SK-N-SH treated with all-trans-retinoic acid at 6 μM for 48 hours (cell line): ENCODE measurements at regions not wholly inside any gene's neighbourhood (a gene's known extent, or its start where the extent isn't known, plus 50 kb on each side); places are given as distances from the start of the nearest gene placed in this dataset.

ENCODE experiments used
- CSRNP3 ChIP-seq: fragments of 250-450 bp; sonication (Bioruptor Pico); IDR thresholded peaks from 2 replicates; pipeline ENCODE4 v1.5.1; 2021; ENCODE audit warnings: mild to moderate bottlenecking, moderate library complexity
- ESRRG ChIP-seq: fragments of 250-450 bp; sonication (Bioruptor Pico); IDR thresholded peaks from 2 replicates; pipeline ENCODE4 v1.6.1; 2021; ENCODE audit warnings: mild to moderate bottlenecking
- GLIS3 ChIP-seq: fragments of 250-450 bp; sonication (Bioruptor Pico); IDR thresholded peaks from 2 replicates; pipeline ENCODE4 v1.5.0; 2020; ENCODE audit warnings: mild to moderate bottlenecking, moderate library complexity
- OSR1 ChIP-seq: fragments of 250-450 bp; sonication (Bioruptor Pico); IDR thresholded peaks from 2 replicates; pipeline ENCODE4 v1.8.0; 2022; ENCODE audit warnings: moderate library complexity, mild to moderate bottlenecking, inconsistent platforms
- SNAI2 ChIP-seq: fragments of 250-450 bp; sonication (Bioruptor Pico); IDR thresholded peaks from 2 replicates; pipeline ENCODE4 v1.5.0; 2020; ENCODE audit warnings: mild to moderate bottlenecking, moderate library complexity
- TOX ChIP-seq: fragments of 250-450 bp; sonication (Bioruptor Pico); IDR thresholded peaks from 2 replicates; pipeline ENCODE4 v1.8.0; 2021; ENCODE audit warnings: mild to moderate bottlenecking, moderate library complexity, borderline replicate concordance
- ZC3H10 ChIP-seq: fragments of 250-450 bp; sonication (Bioruptor Pico); IDR thresholded peaks from 2 replicates; pipeline ENCODE4 v1.5.1; 2021; ENCODE audit warnings: mild to moderate bottlenecking, moderate library complexity
- ZFP3 ChIP-seq: fragments of 250-450 bp; sonication (Bioruptor Pico); IDR thresholded peaks from 2 replicates; pipeline ENCODE4 v1.5.0; 2020; ENCODE audit warnings: mild to moderate bottlenecking, moderate library complexity
- ZFP30 ChIP-seq: fragments of 450-650 bp; formaldehyde crosslinking; IDR thresholded peaks from 2 replicates; pipeline ENCODE4 v1.5.0; 2022; ENCODE audit warnings: mild to moderate bottlenecking, moderate library complexity
- ZNF70 ChIP-seq: fragments of 450-650 bp; formaldehyde crosslinking; IDR thresholded peaks from 2 replicates; pipeline ENCODE4 v1.5.0; 2020; ENCODE audit warnings: mild to moderate bottlenecking, moderate library complexity
- ZNF8 ChIP-seq: fragments of 450-650 bp; formaldehyde crosslinking; IDR thresholded peaks from 2 replicates; pipeline ENCODE4 v1.5.0; 2020; ENCODE audit warnings: mild to moderate bottlenecking, moderate library complexity
- TF ChIP-seq, protein P1 (sequence below): fragments of 250-450 bp; sonication (Bioruptor Pico); IDR thresholded peaks from 2 replicates; pipeline ENCODE4 v1.8.0; 2020; ENCODE audit warnings: mild to moderate bottlenecking, moderate library complexity, borderline replicate concordance

- TF ChIP-seq CSRNP3 (CRISPR knock-in tag) (no peak), SNAI2 (CRISPR knock-in tag) (no peak), ZC3H10 (CRISPR knock-in tag) (no peak), OSR1 (CRISPR knock-in tag) (no peak), ESRRG (CRISPR knock-in tag) (no peak), ZFP30 (no peak), GLIS3 (CRISPR knock-in tag) (no peak), ZFP3 (CRISPR knock-in tag) (no peak), TOX (CRISPR knock-in tag) (no peak), ZNF70 (CRISPR knock-in tag) (no peak), ZNF8 (CRISPR knock-in tag) (no peak)
- TF ChIP-seq, protein P1, sequence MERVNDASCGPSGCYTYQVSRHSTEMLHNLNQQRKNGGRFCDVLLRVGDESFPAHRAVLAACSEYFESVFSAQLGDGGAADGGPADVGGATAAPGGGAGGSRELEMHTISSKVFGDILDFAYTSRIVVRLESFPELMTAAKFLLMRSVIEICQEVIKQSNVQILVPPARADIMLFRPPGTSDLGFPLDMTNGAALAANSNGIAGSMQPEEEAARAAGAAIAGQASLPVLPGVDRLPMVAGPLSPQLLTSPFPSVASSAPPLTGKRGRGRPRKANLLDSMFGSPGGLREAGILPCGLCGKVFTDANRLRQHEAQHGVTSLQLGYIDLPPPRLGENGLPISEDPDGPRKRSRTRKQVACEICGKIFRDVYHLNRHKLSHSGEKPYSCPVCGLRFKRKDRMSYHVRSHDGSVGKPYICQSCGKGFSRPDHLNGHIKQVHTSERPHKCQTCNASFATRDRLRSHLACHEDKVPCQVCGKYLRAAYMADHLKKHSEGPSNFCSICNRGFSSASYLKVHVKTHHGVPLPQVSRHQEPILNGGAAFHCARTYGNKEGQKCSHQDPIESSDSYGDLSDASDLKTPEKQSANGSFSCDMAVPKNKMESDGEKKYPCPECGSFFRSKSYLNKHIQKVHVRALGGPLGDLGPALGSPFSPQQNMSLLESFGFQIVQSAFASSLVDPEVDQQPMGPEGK (CRISPR knock-in tag), result no peak
Measured at GRCh38 chr2:235291461-235291860, 202.4 kb upstream of the AGAP1 start.
